A673 (cell line): ENCODE measurements at regions not wholly inside any gene's neighbourhood (a gene's known extent, or its start where the extent isn't known, plus 50 kb on each side); places are given as distances from the start of the nearest gene placed in this dataset.

ENCODE experiments used
- BruUV-seq: library from RNA; stranded (reverse); fragments of 400-500 nt; replicated peaks from 2 replicates; lab custom pipeline; 2021; lab: Mats Ljungman, UMichigan
- CTCF ChIA-PET: fragments of 300-600 bp; sonication (Branson Sonifier 250); formaldehyde crosslinking; loops from one replicate; lab custom pipeline; 2022; ENCODE audit warnings: antibody characterized with exemption; lab: Charles Lee
- POLR2A ChIA-PET: fragments of 300-600 bp; sonication (Branson Sonifier 250); formaldehyde crosslinking; loops from one replicate; lab custom pipeline; 2022; ENCODE audit warnings: antibody characterized with exemption; ENCODE audit not compliant: low non-redundant PET; lab: Charles Lee
- DNase-seq: peaks from one replicate; pipeline ENCODE4 v3.0.0-alpha.2; 2015; ENCODE audit warnings: low spot score
- H3K27ac ChIP-seq: fragments of 200-600 bp; sonication (generic); 2 replicates; pipeline ENCODE4 v1.5.1; 2016; ENCODE audit warnings: mixed run types, low read depth, mild to moderate bottlenecking, mixed read lengths, antibody characterized with exemption, low read length; ENCODE audit not compliant: poor library complexity, severe bottlenecking
- H3K27me3 ChIP-seq: fragments of 200-600 bp; sonication (generic); replicated peaks from 2 replicates; pipeline ENCODE4 v1.6.1; 2017; ENCODE audit warnings: mixed run types, low read depth, mild to moderate bottlenecking, mixed read lengths, antibody characterized with exemption, low read length; ENCODE audit not compliant: insufficient read depth, poor library complexity
- H3K36me3 ChIP-seq: fragments of 200-600 bp; sonication (generic); 2 replicates; pipeline ENCODE4 v1.6.1; 2016; ENCODE audit warnings: mixed run types, mild to moderate bottlenecking, mixed read lengths, antibody characterized with exemption, low read length; ENCODE audit not compliant: insufficient read depth, poor library complexity, severe bottlenecking
- H3K4me1 ChIP-seq: fragments of 200-600 bp; sonication (generic); 2 replicates; pipeline ENCODE4 v1.6.1; 2017; ENCODE audit warnings: mixed run types, mild to moderate bottlenecking, mixed read lengths, antibody characterized with exemption, low read length; ENCODE audit not compliant: insufficient read depth, poor library complexity, severe bottlenecking
- H3K4me3 ChIP-seq: fragments of 200-600 bp; sonication (generic); 2 replicates; pipeline ENCODE4 v1.5.1; 2016; ENCODE audit warnings: low read depth, mixed run types, mild to moderate bottlenecking, mixed read lengths, low read length; ENCODE audit not compliant: poor library complexity, severe bottlenecking
- H3K9me3 ChIP-seq: fragments of 200-600 bp; sonication (generic); 2 replicates; pipeline ENCODE4 v1.6.1; 2016; ENCODE audit warnings: mixed run types, low read depth, mild to moderate bottlenecking, mixed read lengths, antibody characterized with exemption, low read length; ENCODE audit not compliant: poor library complexity, severe bottlenecking
- CTCF ChIP-seq: fragments of 300-800, 200-600 bp; sonication (generic); conservative IDR thresholded peaks from 2 replicates; pipeline ENCODE4 v1.5.1; 2017; ENCODE audit warnings: low read depth, mild to moderate bottlenecking, antibody characterized with exemption, low read length, moderate library complexity, mixed read lengths
- EZH2 ChIP-seq: fragments of 200-600 bp; sonication (generic); IDR thresholded peaks from 2 replicates; pipeline ENCODE4 v1.6.1; 2017; ENCODE audit warnings: borderline replicate concordance, low read depth, mild to moderate bottlenecking, mixed read lengths, antibody characterized with exemption, low read length; ENCODE audit not compliant: poor library complexity, severe bottlenecking
- intact Hi-C: fragments of 100-400 bp; cut with micrococcal nuclease; formaldehyde crosslinking; loops from one replicate; pipeline ENCODE4 v1.10.0; 2022; ENCODE audit not compliant: unreplicated experiment

GRCh38 chr1:70717656-70718055 lies 306.6 kb downstream of the CTH start:
- BruUV-seq: no TSS peak
- POLR2A ChIA-PET: no interaction called here
- CTCF ChIA-PET: no interaction called here
- peak overlapping the region; percentile 99 for H3K27ac ChIP-seq
- H3K4me3 ChIP-seq: no peak overlapping the region
- H3K4me1 ChIP-seq: peaks cover 42% of the 10 kb centered on the region
- intact Hi-C loops: no loop called here
- no peak for TF ChIP-seq CTCF
- TF ChIP-seq EZH2: no peak
- H3K36me3 ChIP-seq: peaks cover 1% of the 10 kb centered on the region
- no peaks in the 10 kb centered on the region for H3K27me3 ChIP-seq
- DNase-seq: no peak
- H3K9me3 ChIP-seq: peaks cover 3% of the 10 kb centered on the region

- POLR2A ChIA-PET: no interaction called here
- H3K27me3 ChIP-seq: no peaks in the 10 kb centered on the region
- DNase-seq: peak; percentile 21
- CTCF ChIA-PET: no interaction called here
- H3K27ac ChIP-seq: peak overlapping the region; percentile 99
- H3K4me1 ChIP-seq: peaks cover 42% of the 10 kb centered on the region
- peaks cover 3% of the 10 kb centered on the region for H3K36me3 ChIP-seq
- peaks cover 8% of the 10 kb centered on the region for H3K9me3 ChIP-seq
- intact Hi-C loops: no loop called here
- TF ChIP-seq CTCF: no peak
- TF ChIP-seq EZH2: no peak
- no peak overlapping the region for H3K4me3 ChIP-seq
- BruUV-seq: no TSS peak
Observed at GRCh38 chr1:70718086-70718630, 307.1 kb downstream of the CTH start.

DNA sequence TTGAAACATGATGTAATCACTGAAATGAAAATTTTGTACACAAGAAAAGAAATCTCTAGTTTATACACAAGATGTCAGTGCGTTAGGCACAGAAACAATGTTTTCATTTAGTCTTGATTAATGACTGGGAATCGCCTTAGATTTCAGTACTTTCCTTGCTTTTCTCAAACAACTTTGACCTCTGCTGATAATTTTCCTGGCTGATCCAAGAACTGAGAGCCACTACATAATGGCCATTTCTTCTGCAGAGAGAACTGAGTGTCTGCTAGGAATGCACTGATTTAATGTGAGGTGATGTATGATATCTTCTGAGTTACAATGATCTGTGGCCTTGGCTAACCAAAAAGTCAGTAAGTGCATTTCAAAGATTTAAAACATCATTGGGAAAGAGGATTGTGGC lies 308.1 kb downstream of the CTH start:
- Histone ChIP-seq H3K27ac (peak overlapping the region; percentile 99), H3K9me3 (peaks cover 15% of the 10 kb centered on the region), H3K27me3 (no peaks in the 10 kb centered on the region), H3K4me1 (peaks cover 42% of the 10 kb centered on the region), H3K4me3 (no peak overlapping the region), H3K36me3 (peaks cover 3% of the 10 kb centered on the region)
- peak; percentile 35 for DNase-seq
- intact Hi-C loops: no loop called here
- TF ChIP-seq CTCF (no peak), EZH2 (no peak)
- CTCF ChIA-PET: no interaction called here
- no TSS peak for BruUV-seq
- POLR2A ChIA-PET: no interaction called here
